ENCODE measurements at regions not wholly inside any gene's neighbourhood (a gene's known extent, or its start where the extent isn't known, plus 50 kb on each side); places are given as distances from the start of the nearest gene placed in this dataset.

GRCh38 chr13:105266615-105267014 lies 1268.8 kb downstream of the EFNB2 start:
- Histone ChIP-seq H3K4me1 (no peaks in the 10 kb centered on the region), H3K27me3 (ENCODE audit: low read depth) (no peaks in the 10 kb centered on the region), H3K4me3 (no peak overlapping the region), H3K27ac (no peak overlapping the region), H3K36me3 (no peaks in the 10 kb centered on the region), H3K9me3 (no peaks in the 10 kb centered on the region)
- intact Hi-C loops (cut with DNase I): no loop called here
- TF ChIP-seq, protein P1, sequence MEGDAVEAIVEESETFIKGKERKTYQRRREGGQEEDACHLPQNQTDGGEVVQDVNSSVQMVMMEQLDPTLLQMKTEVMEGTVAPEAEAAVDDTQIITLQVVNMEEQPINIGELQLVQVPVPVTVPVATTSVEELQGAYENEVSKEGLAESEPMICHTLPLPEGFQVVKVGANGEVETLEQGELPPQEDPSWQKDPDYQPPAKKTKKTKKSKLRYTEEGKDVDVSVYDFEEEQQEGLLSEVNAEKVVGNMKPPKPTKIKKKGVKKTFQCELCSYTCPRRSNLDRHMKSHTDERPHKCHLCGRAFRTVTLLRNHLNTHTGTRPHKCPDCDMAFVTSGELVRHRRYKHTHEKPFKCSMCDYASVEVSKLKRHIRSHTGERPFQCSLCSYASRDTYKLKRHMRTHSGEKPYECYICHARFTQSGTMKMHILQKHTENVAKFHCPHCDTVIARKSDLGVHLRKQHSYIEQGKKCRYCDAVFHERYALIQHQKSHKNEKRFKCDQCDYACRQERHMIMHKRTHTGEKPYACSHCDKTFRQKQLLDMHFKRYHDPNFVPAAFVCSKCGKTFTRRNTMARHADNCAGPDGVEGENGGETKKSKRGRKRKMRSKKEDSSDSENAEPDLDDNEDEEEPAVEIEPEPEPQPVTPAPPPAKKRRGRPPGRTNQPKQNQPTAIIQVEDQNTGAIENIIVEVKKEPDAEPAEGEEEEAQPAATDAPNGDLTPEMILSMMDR (IDR thresholded peaks at IDR 0.05): no peak
- DNase-seq (no peak), ATAC-seq (no peak)

GRCh38 chr13:105262579-105262978 lies 1272.9 kb downstream of the EFNB2 start:
- no peaks in the 10 kb centered on the region for H3K9me3 ChIP-seq
- no peak overlapping the region for H3K4me3 ChIP-seq
- no peak for DNase-seq
- intact Hi-C loops (cut with DNase I): no loop called here
- H3K27ac ChIP-seq: no peak overlapping the region
- ATAC-seq: no peak
- no peaks in the 10 kb centered on the region for H3K36me3 ChIP-seq
- no peaks in the 10 kb centered on the region for H3K27me3 ChIP-seq (ENCODE audit: low read depth)
- H3K4me1 ChIP-seq: no peaks in the 10 kb centered on the region
- TF ChIP-seq, protein P1 (IDR thresholded peaks at IDR 0.05): no peak

- H3K27ac ChIP-seq: no peak overlapping the region
- H3K4me1 ChIP-seq: no peaks in the 10 kb centered on the region
- intact Hi-C loops (cut with DNase I): no loop called here
- TF ChIP-seq, protein P1 (IDR thresholded peaks at IDR 0.05): no peak
- no peak for DNase-seq
- H3K36me3 ChIP-seq: no peaks in the 10 kb centered on the region
- ATAC-seq: no peak
- no peaks in the 10 kb centered on the region for H3K27me3 ChIP-seq (ENCODE audit: low read depth)
- H3K9me3 ChIP-seq: no peaks in the 10 kb centered on the region
- H3K4me3 ChIP-seq: no peak overlapping the region
Observed at GRCh38 chr13:105259426-105259825, 1276.0 kb downstream of the EFNB2 start.

GRCh38 chr13:105255472-105255871 lies 1280.0 kb downstream of the EFNB2 start:
- intact Hi-C loops (cut with DNase I): no loop called here
- TF ChIP-seq, protein P1 (IDR thresholded peaks at IDR 0.05): no peak
- ATAC-seq (no peak), DNase-seq (no peak)
- H3K36me3 ChIP-seq: no peaks in the 10 kb centered on the region
- H3K27me3 ChIP-seq (ENCODE audit: low read depth): no peaks in the 10 kb centered on the region
- H3K4me3 ChIP-seq: no peak overlapping the region
- no peak overlapping the region for H3K27ac ChIP-seq
- H3K4me1 ChIP-seq: no peaks in the 10 kb centered on the region
- H3K9me3 ChIP-seq: no peaks in the 10 kb centered on the region

DNA sequence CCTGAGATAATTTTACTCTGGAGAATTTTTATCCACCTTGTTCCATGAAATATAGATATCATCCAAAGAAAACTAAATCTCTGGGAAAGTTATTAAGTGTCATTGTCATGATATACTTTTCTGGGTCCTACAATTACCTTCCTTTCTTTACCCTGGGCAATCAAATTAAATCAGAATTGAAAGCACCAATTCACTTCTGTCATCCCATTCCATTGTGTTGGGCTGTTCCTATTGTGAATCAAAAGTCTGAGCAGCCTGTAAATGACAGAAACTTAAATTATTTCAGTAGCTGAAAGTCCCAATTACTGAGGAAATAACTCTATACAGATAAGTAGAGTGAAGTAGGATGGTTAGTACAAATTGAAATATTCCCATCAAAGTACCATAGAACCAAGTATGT lies 1284.2 kb downstream of the EFNB2 start:
- Histone ChIP-seq H3K27ac (no peak overlapping the region), H3K9me3 (peaks cover 4% of the 10 kb centered on the region), H3K36me3 (no peaks in the 10 kb centered on the region), H3K4me1 (no peaks in the 10 kb centered on the region), H3K27me3 (ENCODE audit: low read depth) (no peaks in the 10 kb centered on the region), H3K4me3 (no peak overlapping the region)
- intact Hi-C loops (cut with DNase I): no loop called here
- TF ChIP-seq, protein P1 (IDR thresholded peaks at IDR 0.05): no peak
- DNase-seq: no peak
- ATAC-seq: no peak

DNA sequence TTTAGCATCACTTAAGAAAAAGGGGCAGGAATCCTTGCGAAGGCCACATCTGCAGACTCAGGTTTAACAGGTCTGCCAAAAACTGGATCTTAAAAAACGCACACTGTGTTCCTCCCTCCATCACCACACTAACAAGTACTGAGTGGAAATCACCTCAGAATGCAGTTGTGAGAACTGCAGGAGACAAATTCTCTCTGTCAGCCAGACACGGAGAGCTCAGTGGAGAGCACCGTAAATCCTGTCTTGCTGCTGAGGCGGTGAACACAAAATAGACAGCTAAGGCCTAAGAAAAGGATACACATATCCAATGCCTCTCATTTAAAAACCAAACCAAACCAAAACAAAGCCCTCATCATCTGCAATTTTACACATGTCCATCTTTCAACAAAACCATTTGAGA lies 1287.6 kb downstream of the EFNB2 start:
- intact Hi-C loops (cut with DNase I): no loop called here
- Histone ChIP-seq H3K4me1 (no peaks in the 10 kb centered on the region), H3K36me3 (no peaks in the 10 kb centered on the region), H3K4me3 (no peak overlapping the region), H3K9me3 (peaks cover 4% of the 10 kb centered on the region), H3K27ac (no peak overlapping the region), H3K27me3 (ENCODE audit: low read depth) (no peaks in the 10 kb centered on the region)
- no peak for DNase-seq
- TF ChIP-seq, protein P1 (IDR thresholded peaks at IDR 0.05): no peak
- no peak for ATAC-seq
